K562 (cell line): ENCODE measurements at regions not wholly inside any gene's neighbourhood (a gene's known extent, or its start where the extent isn't known, plus 50 kb on each side); places are given as distances from the start of the nearest gene placed in this dataset.
A peak's percentile ranks its signal among the peaks of the same experiment; 100 is the strongest.

Experiments
- CREB1 ChIP-seq, 2 experiments: sonication (generic) in 1 of 2; formaldehyde crosslinking in 1 of 2; IDR thresholded peaks; 2 replicates each; pipeline versions ENCODE4 v1.6.1 to v1.8.0; 2012 to 2022; ENCODE audit warnings: inconsistent platforms in 1 of 2, mild to moderate bottlenecking in 1 of 2, missing genetic modification reagents in 1 of 2, moderate library complexity in 1 of 2
- DDX20 ChIP-seq: fragments of 450-650 bp; IDR thresholded peaks from 2 replicates; pipeline ENCODE4 v1.6.1; 2016; ENCODE audit warnings: missing genetic modification characterization, low read depth, mild to moderate bottlenecking, missing compliant biosample characterization, moderate library complexity
- DNMT1 ChIP-seq: fragments of 450-650 bp; IDR thresholded peaks from 2 replicates; pipeline ENCODE4 v1.6.1; 2016; ENCODE audit warnings: antibody characterized with exemption, mild to moderate bottlenecking
- GATA2 ChIP-seq: sonication (generic); formaldehyde crosslinking; IDR thresholded peaks from 2 replicates; pipeline ENCODE4 v1.4.0; 2020; ENCODE audit warnings: mild to moderate bottlenecking, missing genetic modification reagents
- GATAD2B ChIP-seq: fragments of 450-650 bp; IDR thresholded peaks from 2 replicates; pipeline ENCODE4 v1.6.1; 2017; ENCODE audit warnings: mild to moderate bottlenecking, borderline replicate concordance
- HMG20B ChIP-seq: fragments of 250-450 bp; sonication (Bioruptor Pico); IDR thresholded peaks from 2 replicates; pipeline ENCODE4 v1.5.0; 2021; ENCODE audit warnings: mild to moderate bottlenecking
- MEIS2 ChIP-seq: fragments of 450-650 bp; IDR thresholded peaks from 2 replicates; pipeline ENCODE4 v1.6.1; 2014; ENCODE audit warnings: mild to moderate bottlenecking; ENCODE audit not compliant: partially characterized antibody
- NR2C1 ChIP-seq, 2 experiments: fragments of 450-650 bp; IDR thresholded peaks; 2 replicates each; pipeline ENCODE4 v1.6.1; 2017; ENCODE audit warnings: mild to moderate bottlenecking in 2 of 2, antibody characterized with exemption in 1 of 2, inconsistent platforms in 1 of 2, missing compliant biosample characterization in 1 of 2, missing genetic modification characterization in 1 of 2
- NRF1 ChIP-seq, 2 experiments: fragments of 450-650 bp; IDR thresholded peaks in 1 of 2; conservative IDR thresholded peaks in 1 of 2; 2 replicates each; pipeline ENCODE4 v1.6.1; 2014; ENCODE audit warnings: mild to moderate bottlenecking in 2 of 2
- RFX1 ChIP-seq: fragments of 450-650 bp; IDR thresholded peaks from 2 replicates; pipeline ENCODE4 v1.6.1; 2016; ENCODE audit warnings: mild to moderate bottlenecking, moderate library complexity
- STAG1 ChIP-seq: sonication (generic); formaldehyde crosslinking; IDR thresholded peaks from 2 replicates; pipeline ENCODE4 v1.5.0; 2020; ENCODE audit warnings: missing genetic modification reagents, borderline replicate concordance
- TBP ChIP-seq: optimal IDR thresholded peaks from 2 replicates; pipeline ENCODE3; 2011; ENCODE audit warnings: low read depth, low read length, improper control_type of control experiment
- XRCC4 ChIP-seq: IDR thresholded peaks from one replicate; pipeline ENCODE4 v1.6.1; 2011; ENCODE audit not compliant: insufficient read depth, insufficient read length; ENCODE audit errors: extremely low read depth
- ZNF354B ChIP-seq: fragments of 250-450 bp; sonication (Bioruptor Pico); IDR thresholded peaks from 2 replicates; pipeline ENCODE4 v1.4.0; 2020
- ZNF76 ChIP-seq: fragments of 250-450 bp; sonication (Bioruptor Pico); IDR thresholded peaks from 2 replicates; pipeline ENCODE4 v1.4.0; 2020; ENCODE audit warnings: mild to moderate bottlenecking, moderate library complexity, borderline replicate concordance
- TF ChIP-seq, protein P1 (sequence below): sonication (generic); formaldehyde crosslinking; IDR thresholded peaks from 2 replicates; pipeline ENCODE4 v1.4.0; 2020; ENCODE audit warnings: mild to moderate bottlenecking, missing genetic modification reagents
- TF ChIP-seq, protein P2 (sequence below): sonication (generic); formaldehyde crosslinking; IDR thresholded peaks from 2 replicates; pipeline ENCODE4 v1.9.0; 2022; ENCODE audit warnings: mild to moderate bottlenecking, missing genetic modification reagents
- TF ChIP-seq, protein P3 (sequence below), 2 experiments: fragments of 250-450 bp in 1 of 2; fragments of 450-650 bp in 1 of 2; sonication (Bioruptor Pico) in 1 of 2; IDR thresholded peaks; 2 replicates each; pipeline versions ENCODE4 v1.6.1 to v1.8.0; 2016 to 2021; ENCODE audit warnings: mild to moderate bottlenecking in 2 of 2, moderate library complexity in 2 of 2, missing compliant biosample characterization in 1 of 2, missing genetic modification characterization in 1 of 2
- TF ChIP-seq, protein P4 (sequence below): sonication (generic); formaldehyde crosslinking; IDR thresholded peaks from 2 replicates; pipeline ENCODE4 v1.8.0; 2022; ENCODE audit warnings: mild to moderate bottlenecking, missing genetic modification reagents
- TF ChIP-seq, protein P5 (sequence below): fragments of 150-350 bp; IDR thresholded peaks from 2 replicates; pipeline ENCODE4 v1.6.1; 2014; ENCODE audit warnings: low read depth, mild to moderate bottlenecking, low read length, borderline replicate concordance

DNA sequence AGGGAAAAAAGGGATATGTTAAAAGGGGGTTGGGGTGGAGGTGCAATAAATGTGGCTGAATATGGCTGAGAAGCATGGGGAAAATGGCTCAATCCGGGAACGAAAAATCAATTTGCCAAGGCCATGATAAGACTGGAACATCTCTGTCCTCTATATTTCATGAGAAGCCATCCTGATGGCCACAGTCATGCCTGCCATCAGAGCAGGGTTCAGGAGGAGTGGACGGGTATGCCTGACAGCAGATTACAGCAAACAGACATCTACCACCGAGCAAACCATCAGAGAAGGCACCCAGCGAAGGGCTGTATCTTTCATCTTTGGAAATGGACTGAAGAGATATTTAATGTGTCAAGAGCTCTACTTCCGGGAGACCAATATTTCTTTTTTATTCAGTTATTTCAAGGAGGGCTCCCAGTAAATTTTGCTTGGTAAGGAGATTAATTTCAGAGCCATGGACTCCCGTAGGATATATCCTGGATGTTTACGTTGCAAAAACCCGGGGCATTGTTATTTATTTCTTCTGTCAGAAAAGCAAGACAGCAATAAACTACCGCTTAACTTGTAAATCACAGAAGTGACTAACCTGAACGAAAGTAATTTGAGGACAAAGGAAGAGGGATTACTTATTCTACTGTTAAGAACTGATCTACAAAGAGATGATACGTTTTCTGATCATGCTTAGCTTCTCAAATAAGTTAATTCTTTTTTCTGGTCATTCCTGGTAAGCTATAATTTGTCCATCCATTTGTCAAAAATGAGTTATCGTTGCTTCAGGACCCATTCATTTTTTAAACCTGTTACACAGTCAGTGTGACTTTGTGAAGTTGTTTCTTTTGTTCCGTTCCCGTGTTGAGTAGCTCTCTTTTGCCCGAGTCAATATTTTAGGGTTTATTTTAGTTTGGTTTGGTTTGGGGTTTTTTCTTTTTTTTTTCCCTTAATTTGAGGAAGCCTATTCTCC is 80.6 kb upstream of the CHD2 start (continued):
- TF ChIP-seq, protein P1, sequence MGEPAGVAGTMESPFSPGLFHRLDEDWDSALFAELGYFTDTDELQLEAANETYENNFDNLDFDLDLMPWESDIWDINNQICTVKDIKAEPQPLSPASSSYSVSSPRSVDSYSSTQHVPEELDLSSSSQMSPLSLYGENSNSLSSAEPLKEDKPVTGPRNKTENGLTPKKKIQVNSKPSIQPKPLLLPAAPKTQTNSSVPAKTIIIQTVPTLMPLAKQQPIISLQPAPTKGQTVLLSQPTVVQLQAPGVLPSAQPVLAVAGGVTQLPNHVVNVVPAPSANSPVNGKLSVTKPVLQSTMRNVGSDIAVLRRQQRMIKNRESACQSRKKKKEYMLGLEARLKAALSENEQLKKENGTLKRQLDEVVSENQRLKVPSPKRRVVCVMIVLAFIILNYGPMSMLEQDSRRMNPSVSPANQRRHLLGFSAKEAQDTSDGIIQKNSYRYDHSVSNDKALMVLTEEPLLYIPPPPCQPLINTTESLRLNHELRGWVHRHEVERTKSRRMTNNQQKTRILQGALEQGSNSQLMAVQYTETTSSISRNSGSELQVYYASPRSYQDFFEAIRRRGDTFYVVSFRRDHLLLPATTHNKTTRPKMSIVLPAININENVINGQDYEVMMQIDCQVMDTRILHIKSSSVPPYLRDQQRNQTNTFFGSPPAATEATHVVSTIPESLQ (CRISPR knock-in tag) = no peak
- no peak for TF ChIP-seq ZNF76 (CRISPR knock-in tag)
- TF ChIP-seq DNMT1 = 0 out of 2 replicates have a peak, but pooled peaks have one; percentile 47
- TF ChIP-seq GATA2 (CRISPR knock-in tag) = no peak
- TF ChIP-seq, protein P2, sequence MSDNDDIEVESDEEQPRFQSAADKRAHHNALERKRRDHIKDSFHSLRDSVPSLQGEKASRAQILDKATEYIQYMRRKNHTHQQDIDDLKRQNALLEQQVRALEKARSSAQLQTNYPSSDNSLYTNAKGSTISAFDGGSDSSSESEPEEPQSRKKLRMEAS (CRISPR knock-in tag) = no peak
- no peak for TF ChIP-seq RFX1
- TF ChIP-seq NRF1 (conservative IDR thresholded peaks at IDR 0.05 in 1 of 2, IDR thresholded peaks at IDR 0.05 in 1 of 2) = no peak
- TF ChIP-seq HMG20B (CRISPR knock-in tag) = no peak
- no peak for TF ChIP-seq CREB1 (IDR thresholded peaks at IDR 0.05)
- TF ChIP-seq CREB1 (CRISPR knock-in tag; IDR thresholded peaks at IDR 0.05) = no peak
- no peak for TF ChIP-seq TBP
- TF ChIP-seq GATAD2B = no peak
- TF ChIP-seq STAG1 = no peak
- TF ChIP-seq, protein P3, sequence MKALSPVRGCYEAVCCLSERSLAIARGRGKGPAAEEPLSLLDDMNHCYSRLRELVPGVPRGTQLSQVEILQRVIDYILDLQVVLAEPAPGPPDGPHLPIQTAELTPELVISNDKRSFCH (CRISPR knock-in tag; IDR thresholded peaks at IDR 0.05) = no peak
- TF ChIP-seq, protein P3 (tag; IDR thresholded peaks at IDR 0.05) = no peak
- no peak for TF ChIP-seq NR2C1 (IDR thresholded peaks at IDR 0.05)
- TF ChIP-seq NR2C1 (tag; IDR thresholded peaks at IDR 0.05) = peak; percentile 46; the same call in 1 of the 2 replicates
- peak; percentile 78 for TF ChIP-seq MEIS2
- TF ChIP-seq, protein P4, sequence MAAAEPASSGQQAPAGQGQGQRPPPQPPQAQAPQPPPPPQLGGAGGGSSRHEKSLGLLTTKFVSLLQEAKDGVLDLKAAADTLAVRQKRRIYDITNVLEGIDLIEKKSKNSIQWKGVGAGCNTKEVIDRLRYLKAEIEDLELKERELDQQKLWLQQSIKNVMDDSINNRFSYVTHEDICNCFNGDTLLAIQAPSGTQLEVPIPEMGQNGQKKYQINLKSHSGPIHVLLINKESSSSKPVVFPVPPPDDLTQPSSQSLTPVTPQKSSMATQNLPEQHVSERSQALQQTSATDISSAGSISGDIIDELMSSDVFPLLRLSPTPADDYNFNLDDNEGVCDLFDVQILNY = no peak
- TF ChIP-seq, protein P5, sequence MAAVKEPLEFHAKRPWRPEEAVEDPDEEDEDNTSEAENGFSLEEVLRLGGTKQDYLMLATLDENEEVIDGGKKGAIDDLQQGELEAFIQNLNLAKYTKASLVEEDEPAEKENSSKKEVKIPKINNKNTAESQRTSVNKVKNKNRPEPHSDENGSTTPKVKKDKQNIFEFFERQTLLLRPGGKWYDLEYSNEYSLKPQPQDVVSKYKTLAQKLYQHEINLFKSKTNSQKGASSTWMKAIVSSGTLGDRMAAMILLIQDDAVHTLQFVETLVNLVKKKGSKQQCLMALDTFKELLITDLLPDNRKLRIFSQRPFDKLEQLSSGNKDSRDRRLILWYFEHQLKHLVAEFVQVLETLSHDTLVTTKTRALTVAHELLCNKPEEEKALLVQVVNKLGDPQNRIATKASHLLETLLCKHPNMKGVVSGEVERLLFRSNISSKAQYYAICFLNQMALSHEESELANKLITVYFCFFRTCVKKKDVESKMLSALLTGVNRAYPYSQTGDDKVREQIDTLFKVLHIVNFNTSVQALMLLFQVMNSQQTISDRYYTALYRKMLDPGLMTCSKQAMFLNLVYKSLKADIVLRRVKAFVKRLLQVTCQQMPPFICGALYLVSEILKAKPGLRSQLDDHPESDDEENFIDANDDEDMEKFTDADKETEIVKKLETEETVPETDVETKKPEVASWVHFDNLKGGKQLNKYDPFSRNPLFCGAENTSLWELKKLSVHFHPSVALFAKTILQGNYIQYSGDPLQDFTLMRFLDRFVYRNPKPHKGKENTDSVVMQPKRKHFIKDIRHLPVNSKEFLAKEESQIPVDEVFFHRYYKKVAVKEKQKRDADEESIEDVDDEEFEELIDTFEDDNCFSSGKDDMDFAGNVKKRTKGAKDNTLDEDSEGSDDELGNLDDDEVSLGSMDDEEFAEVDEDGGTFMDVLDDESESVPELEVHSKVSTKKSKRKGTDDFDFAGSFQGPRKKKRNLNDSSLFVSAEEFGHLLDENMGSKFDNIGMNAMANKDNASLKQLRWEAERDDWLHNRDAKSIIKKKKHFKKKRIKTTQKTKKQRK = no peak
- no peak for TF ChIP-seq XRCC4
- 0 out of 2 replicates have a peak, but pooled peaks have one; percentile 47 for TF ChIP-seq DDX20
- no peak for TF ChIP-seq ZNF354B (CRISPR knock-in tag)
